Type B pancreatic cell (in vitro differentiated cells): ENCODE measurements at regions not wholly inside any gene's neighbourhood (a gene's known extent, or its start where the extent isn't known, plus 50 kb on each side); places are given as distances from the start of the nearest gene placed in this dataset.

Experiments used
- DNase-seq: peaks from one replicate; pipeline ENCODE4 v3.0.0; 2021; ENCODE audit warnings: mixed read lengths; ENCODE audit not compliant: unreplicated experiment; ENCODE audit errors: extremely low spot score
- H3K27ac Mint-ChIP-seq: 2 replicates; pipeline ENCODE4 v1.8.0; 2021; ENCODE audit warnings: mild to moderate bottlenecking, mixed read lengths
- H3K27me3 Mint-ChIP-seq: 2 replicates; pipeline ENCODE4 v1.8.0; 2021; ENCODE audit warnings: mixed read lengths
- H3K36me3 Mint-ChIP-seq: 2 replicates; pipeline ENCODE4 v1.8.0; 2021; ENCODE audit warnings: mixed read lengths
- H3K4me1 Mint-ChIP-seq: one replicate; pipeline ENCODE4 v1.8.0; 2021; ENCODE audit warnings: mixed read lengths; ENCODE audit not compliant: unreplicated experiment
- H3K4me3 Mint-ChIP-seq: 2 replicates; pipeline ENCODE4 v1.8.0; 2021; ENCODE audit warnings: mild to moderate bottlenecking, mixed read lengths
- H3K9me3 Mint-ChIP-seq: 2 replicates; pipeline ENCODE4 v1.8.0; 2021; ENCODE audit warnings: mixed read lengths
- CTCF ChIP-seq: fragments of 200-600 bp; sonication (generic); conservative IDR thresholded peaks from 2 replicates; pipeline ENCODE4 v1.5.0; 2021; ENCODE audit warnings: antibody characterized with exemption, mild to moderate bottlenecking

- no peak for TF ChIP-seq CTCF
- H3K4me1 Mint-ChIP-seq, result peaks cover 9% of the 10 kb centered on the region
- peaks cover 4% of the 10 kb centered on the region for H3K9me3 Mint-ChIP-seq
- peak; percentile 63 for DNase-seq
- H3K27me3 Mint-ChIP-seq, result peaks cover 16% of the 10 kb centered on the region
- H3K4me3 Mint-ChIP-seq, result no peak overlapping the region
- H3K27ac Mint-ChIP-seq, result no peak overlapping the region
- H3K36me3 Mint-ChIP-seq, result no peaks in the 10 kb centered on the region
These were observed 210.5 kb downstream of the MATN1 start for GRCh38 chr1:30512914-30513265.

- H3K9me3 Mint-ChIP-seq, result peaks cover 4% of the 10 kb centered on the region
- no peaks in the 10 kb centered on the region for H3K36me3 Mint-ChIP-seq
- peak; percentile 57 for DNase-seq
These were observed 211.1 kb downstream of the MATN1 start for GRCh38 chr1:30511991-30512913.

GRCh38 chr1:30511563-30511962 lies 211.8 kb downstream of the MATN1 start:
- no peak for DNase-seq
- no peak for TF ChIP-seq CTCF
- Mint-ChIP-seq H3K4me1 (peaks cover 9% of the 10 kb centered on the region), H3K27ac (no peak overlapping the region), H3K27me3 (peaks cover 13% of the 10 kb centered on the region), H3K4me3 (no peak overlapping the region), H3K36me3 (no peaks in the 10 kb centered on the region), H3K9me3 (peaks cover 4% of the 10 kb centered on the region)

More at GRCh38 chr1:30511991-30512913, 211.1 kb downstream of the MATN1 start:
- H3K27me3 Mint-ChIP-seq, result peaks cover 13% of the 10 kb centered on the region
- H3K4me3 Mint-ChIP-seq, result no peak overlapping the region
- H3K4me1 Mint-ChIP-seq, result peaks cover 9% of the 10 kb centered on the region
- H3K27ac Mint-ChIP-seq, result no peak overlapping the region
- TF ChIP-seq CTCF, result no peak

GRCh38 chr1:30511106-30511505 lies 212.3 kb downstream of the MATN1 start:
- Mint-ChIP-seq H3K4me3 (no peak overlapping the region), H3K27me3 (peaks cover 13% of the 10 kb centered on the region), H3K27ac (no peak overlapping the region), H3K36me3 (no peaks in the 10 kb centered on the region), H3K4me1 (peaks cover 12% of the 10 kb centered on the region), H3K9me3 (peaks cover 4% of the 10 kb centered on the region)
- TF ChIP-seq CTCF, result no peak
- no peak for DNase-seq

- DNase-seq, result no peak
- Mint-ChIP-seq H3K9me3 (peaks cover 4% of the 10 kb centered on the region), H3K4me1 (peaks cover 14% of the 10 kb centered on the region), H3K36me3 (no peaks in the 10 kb centered on the region), H3K27ac (no peak overlapping the region), H3K4me3 (no peak overlapping the region), H3K27me3 (peaks cover 13% of the 10 kb centered on the region)
- no peak for TF ChIP-seq CTCF
These were observed 213.7 kb downstream of the MATN1 start for GRCh38 chr1:30509670-30510069.
